Upper lobe of right lung (tissue), 1 donor: ENCODE measurements at regions not wholly inside any gene's neighbourhood (a gene's known extent, or its start where the extent isn't known, plus 50 kb on each side); places are given as distances from the start of the nearest gene placed in this dataset.

Experiments used
- ATAC-seq: fragments of 200-7000 bp; cut with Tn5 transposase; one replicate; pipeline ENCODE4 v1.9.1; 2020; ENCODE audit warnings: mild to moderate bottlenecking, moderate library complexity
- DNase-seq: peaks from one replicate; pipeline ENCODE4 v3.0.0-alpha.2; 2020
- H3K27ac ChIP-seq: fragments of 200-600 bp; one replicate; pipeline ENCODE4 v1.8.0; 2022
- H3K27me3 ChIP-seq: fragments of 200-600 bp; one replicate; pipeline ENCODE4 v1.8.0; 2022; ENCODE audit warnings: mild to moderate bottlenecking
- H3K36me3 ChIP-seq: fragments of 200-600 bp; one replicate; pipeline ENCODE4 v1.8.0; 2022
- H3K4me1 ChIP-seq: fragments of 200-600 bp; one replicate; pipeline ENCODE4 v1.8.0; 2022
- H3K4me3 ChIP-seq: fragments of 200-600 bp; one replicate; pipeline ENCODE4 v1.8.0; 2022; ENCODE audit warnings: mild to moderate bottlenecking
- H3K9me3 ChIP-seq: fragments of 200-600 bp; one replicate; pipeline ENCODE4 v1.8.0; 2022
- intact Hi-C: fragments of 100-400 bp; cut with DNase I; formaldehyde crosslinking; loops from one replicate; pipeline ENCODE4 v1.11.0; 2022
- TF ChIP-seq, protein P1 (sequence below): fragments of 200-600 bp; IDR thresholded peaks from one replicate; pipeline ENCODE4 v1.8.0; 2022; ENCODE audit warnings: antibody characterized with exemption
- donor health status: DM: no; HTN: yes; CAD: no; lungs with severe emphysema.

DNA sequence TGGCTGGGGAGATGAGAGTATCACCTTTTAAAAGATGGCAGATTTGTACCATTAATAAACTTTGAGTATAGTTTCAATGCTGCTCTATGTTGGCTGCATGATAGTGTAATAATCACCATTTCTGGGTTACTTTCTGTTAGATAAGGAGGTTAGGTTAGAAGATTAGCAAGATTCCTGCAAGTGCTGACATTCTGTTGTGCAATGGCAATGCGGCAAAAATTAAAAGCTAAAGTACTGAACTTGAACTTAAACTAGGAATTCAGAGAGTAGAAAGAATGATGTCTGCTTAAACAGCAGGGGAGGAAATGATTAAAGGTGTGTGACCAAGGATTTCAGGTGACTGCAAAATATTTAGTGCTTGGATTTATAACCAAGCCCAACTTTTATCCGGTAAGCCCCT is 399.8 kb upstream of the MON1B start:
- H3K36me3 ChIP-seq: no peaks in the 10 kb centered on the region
- H3K4me3 ChIP-seq: no peak overlapping the region
- H3K9me3 ChIP-seq: no peaks in the 10 kb centered on the region
- ATAC-seq: no peak
- TF ChIP-seq, protein P1, sequence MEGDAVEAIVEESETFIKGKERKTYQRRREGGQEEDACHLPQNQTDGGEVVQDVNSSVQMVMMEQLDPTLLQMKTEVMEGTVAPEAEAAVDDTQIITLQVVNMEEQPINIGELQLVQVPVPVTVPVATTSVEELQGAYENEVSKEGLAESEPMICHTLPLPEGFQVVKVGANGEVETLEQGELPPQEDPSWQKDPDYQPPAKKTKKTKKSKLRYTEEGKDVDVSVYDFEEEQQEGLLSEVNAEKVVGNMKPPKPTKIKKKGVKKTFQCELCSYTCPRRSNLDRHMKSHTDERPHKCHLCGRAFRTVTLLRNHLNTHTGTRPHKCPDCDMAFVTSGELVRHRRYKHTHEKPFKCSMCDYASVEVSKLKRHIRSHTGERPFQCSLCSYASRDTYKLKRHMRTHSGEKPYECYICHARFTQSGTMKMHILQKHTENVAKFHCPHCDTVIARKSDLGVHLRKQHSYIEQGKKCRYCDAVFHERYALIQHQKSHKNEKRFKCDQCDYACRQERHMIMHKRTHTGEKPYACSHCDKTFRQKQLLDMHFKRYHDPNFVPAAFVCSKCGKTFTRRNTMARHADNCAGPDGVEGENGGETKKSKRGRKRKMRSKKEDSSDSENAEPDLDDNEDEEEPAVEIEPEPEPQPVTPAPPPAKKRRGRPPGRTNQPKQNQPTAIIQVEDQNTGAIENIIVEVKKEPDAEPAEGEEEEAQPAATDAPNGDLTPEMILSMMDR: no peak
- H3K27ac ChIP-seq: no peak overlapping the region
- no peak for DNase-seq
- H3K27me3 ChIP-seq: no peaks in the 10 kb centered on the region
- no peaks in the 10 kb centered on the region for H3K4me1 ChIP-seq
- intact Hi-C loops: no loop called here

DNA sequence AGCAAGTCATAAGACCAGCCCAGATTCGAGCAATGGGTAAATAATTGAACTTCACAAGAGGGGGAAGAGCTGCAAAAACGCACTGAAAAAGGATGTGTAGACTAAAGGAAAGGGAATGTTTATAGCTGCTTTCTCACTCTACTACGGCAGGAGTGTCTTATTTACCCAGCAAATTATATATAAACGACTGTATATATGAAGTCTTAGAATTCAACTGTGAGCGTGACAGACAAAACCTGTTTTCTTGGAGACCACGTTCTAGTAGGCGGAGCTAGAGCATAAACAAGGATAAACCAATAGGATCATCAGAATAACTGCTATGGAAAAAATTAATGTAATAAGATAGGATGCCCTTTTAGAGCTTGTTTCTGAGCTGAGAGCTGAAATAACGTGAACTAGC is 394.6 kb upstream of the MON1B start:
- H3K9me3 ChIP-seq: no peaks in the 10 kb centered on the region
- no peak for DNase-seq
- no peaks in the 10 kb centered on the region for H3K36me3 ChIP-seq
- TF ChIP-seq, protein P1: no peak
- no peaks in the 10 kb centered on the region for H3K4me1 ChIP-seq
- ATAC-seq: no peak
- no peak overlapping the region for H3K27ac ChIP-seq
- H3K27me3 ChIP-seq: no peaks in the 10 kb centered on the region
- H3K4me3 ChIP-seq: no peak overlapping the region
- intact Hi-C loops: no loop called here

DNA sequence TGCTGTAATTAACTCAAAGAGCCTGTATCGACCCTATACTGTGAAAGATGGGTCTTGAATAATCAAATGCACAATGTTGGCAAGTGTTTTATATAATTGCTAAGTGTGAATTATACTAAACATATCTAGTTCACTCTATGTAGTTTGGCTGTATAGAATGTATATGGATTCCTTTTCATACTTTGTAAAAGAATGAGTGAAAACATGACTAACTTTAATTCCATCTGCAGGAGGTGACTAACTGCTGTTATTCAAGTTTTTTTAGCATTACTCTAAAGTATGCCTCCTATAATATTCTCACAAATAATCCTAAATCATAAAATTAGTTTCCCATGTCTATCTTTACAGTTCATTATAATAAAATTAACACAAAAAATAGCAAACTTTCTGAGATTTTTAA is 394.0 kb upstream of the MON1B start:
- Histone ChIP-seq H3K4me3 (no peak overlapping the region), H3K27ac (no peak overlapping the region), H3K36me3 (no peaks in the 10 kb centered on the region), H3K9me3 (no peaks in the 10 kb centered on the region), H3K4me1 (no peaks in the 10 kb centered on the region), H3K27me3 (no peaks in the 10 kb centered on the region)
- DNase-seq: no peak
- ATAC-seq: no peak
- intact Hi-C loops: no loop called here
- TF ChIP-seq, protein P1: no peak

DNA sequence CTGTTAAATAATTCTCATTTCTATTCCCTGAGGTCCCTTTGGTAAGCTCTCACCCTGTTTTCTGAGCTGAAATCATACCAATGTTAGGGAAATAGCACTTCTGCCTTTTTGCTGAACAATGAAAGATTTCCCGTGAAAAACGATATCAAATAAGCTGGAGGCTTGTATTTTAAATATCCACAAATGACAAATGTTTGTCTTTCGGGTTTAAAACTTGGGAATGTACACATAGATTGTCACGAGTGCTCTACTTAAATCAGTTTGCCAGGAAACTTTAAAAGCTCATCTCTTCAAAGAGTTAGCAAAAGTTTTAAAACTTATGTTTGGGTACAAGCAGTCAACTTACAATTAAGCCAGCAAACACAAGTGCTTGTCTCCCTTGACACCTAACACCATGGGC is 393.5 kb upstream of the MON1B start:
- intact Hi-C loops: no loop called here
- DNase-seq: no peak
- no peak overlapping the region for H3K27ac ChIP-seq
- H3K36me3 ChIP-seq: no peaks in the 10 kb centered on the region
- H3K4me1 ChIP-seq: no peaks in the 10 kb centered on the region
- no peaks in the 10 kb centered on the region for H3K27me3 ChIP-seq
- no peaks in the 10 kb centered on the region for H3K9me3 ChIP-seq
- TF ChIP-seq, protein P1: no peak
- no peak overlapping the region for H3K4me3 ChIP-seq
- ATAC-seq: no peak

DNA sequence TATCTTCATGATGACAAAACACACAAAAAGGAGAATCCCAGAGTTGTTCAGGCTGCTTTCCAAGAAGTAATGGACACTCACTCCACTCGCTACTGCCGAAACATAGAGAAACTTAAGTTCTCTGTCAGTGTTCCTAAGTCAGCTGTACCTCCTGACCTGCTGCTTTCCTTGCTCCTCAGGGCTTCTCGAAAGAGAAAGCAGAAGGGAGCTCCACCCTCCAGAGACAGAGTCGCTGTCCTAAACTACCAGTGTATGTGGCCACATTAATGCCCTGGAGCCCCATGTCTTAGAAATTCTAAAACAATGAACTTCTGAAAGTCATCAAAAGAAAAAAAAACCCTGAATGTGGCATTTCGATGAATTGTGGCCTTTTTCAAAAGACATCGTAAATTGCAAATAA is 390.8 kb upstream of the MON1B start:
- ATAC-seq: no peak
- H3K4me1 ChIP-seq: no peaks in the 10 kb centered on the region
- intact Hi-C loops: no loop called here

DNA sequence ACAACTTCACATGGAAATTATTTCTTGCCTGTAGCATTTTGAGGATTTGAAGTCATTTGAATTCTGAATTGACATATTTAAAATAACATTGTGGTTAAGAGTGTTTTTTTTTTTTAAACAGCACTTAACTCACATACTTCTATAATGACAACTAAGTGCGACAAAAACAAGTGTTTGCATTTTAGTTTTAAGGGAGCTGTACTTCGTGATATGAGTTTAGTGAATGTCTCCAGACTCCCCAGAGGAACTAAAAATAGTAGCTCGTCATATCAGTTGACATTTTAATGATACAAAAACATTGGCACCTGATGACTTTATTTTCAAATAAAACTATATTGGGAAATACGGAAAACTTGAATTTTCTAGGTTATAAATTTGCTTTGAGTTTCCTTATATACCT is 389.6 kb upstream of the MON1B start:
- intact Hi-C loops: no loop called here
- DNase-seq (no peak), ATAC-seq (no peak)
- no peaks in the 10 kb centered on the region for H3K4me1 ChIP-seq
- H3K27ac ChIP-seq: no peak overlapping the region
- H3K4me3 ChIP-seq: no peak overlapping the region
- no peaks in the 10 kb centered on the region for H3K9me3 ChIP-seq
- TF ChIP-seq, protein P1: no peak
- H3K36me3 ChIP-seq: no peaks in the 10 kb centered on the region
- H3K27me3 ChIP-seq: no peaks in the 10 kb centered on the region

More for the DNA sequence above, 390.8 kb upstream of the MON1B start:
- TF ChIP-seq, protein P1: no peak
- Histone ChIP-seq H3K4me3 (no peak overlapping the region), H3K36me3 (no peaks in the 10 kb centered on the region), H3K27ac (no peak overlapping the region), H3K27me3 (no peaks in the 10 kb centered on the region), H3K9me3 (no peaks in the 10 kb centered on the region)
- no peak for DNase-seq
